ENCODE measurements at regions not wholly inside any gene's neighbourhood (a gene's known extent, or its start where the extent isn't known, plus 50 kb on each side); places are given as distances from the start of the nearest gene placed in this dataset.

DNA sequence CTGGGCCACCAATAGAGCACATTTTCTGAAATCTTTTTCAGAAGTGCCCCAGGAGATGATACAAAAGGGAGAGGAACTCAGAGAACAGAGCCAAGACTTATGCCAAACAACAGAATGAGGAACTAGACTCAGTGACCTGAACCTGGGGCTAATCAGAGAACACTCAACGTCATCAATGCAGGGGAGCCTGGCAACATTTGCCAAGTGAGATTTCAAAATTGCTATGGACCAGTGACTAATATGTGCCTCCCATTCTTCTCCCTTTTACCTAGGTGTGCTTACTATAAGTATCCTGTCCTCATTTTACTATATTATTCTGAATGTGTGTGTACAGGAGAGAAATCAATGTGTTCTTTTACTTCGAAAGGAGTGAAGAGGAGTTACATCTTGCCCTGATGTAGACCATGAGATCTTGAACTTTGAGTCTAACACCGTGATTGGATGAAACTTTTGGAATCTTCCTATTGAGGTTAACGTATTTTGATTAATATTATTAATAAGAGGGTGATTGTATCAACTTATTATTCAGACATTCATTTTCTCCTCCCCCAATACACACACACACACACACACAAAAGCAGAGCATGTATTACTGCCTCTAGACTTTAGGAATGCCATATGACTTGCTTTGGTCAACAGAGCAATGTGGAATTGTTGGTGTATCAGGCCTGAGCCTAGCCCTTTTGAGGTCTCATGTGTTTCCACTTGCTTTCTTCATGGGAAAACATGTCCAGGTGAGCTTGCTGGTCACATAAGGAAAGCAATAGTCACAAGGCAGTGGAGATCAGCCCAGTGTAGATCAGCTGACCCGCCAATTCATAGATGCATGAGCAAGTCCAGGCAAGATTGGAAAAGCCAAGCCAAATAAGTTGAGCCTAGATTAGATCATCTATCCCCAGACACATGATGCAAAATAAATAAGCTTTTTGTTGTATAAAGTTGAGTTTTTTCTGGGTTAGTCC is 80.3 kb upstream of the ETS2 start:
- H3K4me1 ChIP-seq (ENCODE audit: control insufficient read depth, extremely low read depth, insufficient read depth, low read length): peaks cover 3% of the 10 kb centered on the region
- H3K4me3 ChIP-seq (replicated peaks in 1 of 4; ENCODE audit: control extremely low read depth in 1 of 4, insufficient read depth in 1 of 4, low read depth in 3 of 4, low read length in 4 of 4): no peak overlapping the region
- H3K27me3 ChIP-seq (ENCODE audit: control insufficient read depth, insufficient read depth, low read length): no peaks in the 10 kb centered on the region
- H3K9me3 ChIP-seq (ENCODE audit: control insufficient read depth, insufficient read depth, low read depth, low read length): no peaks in the 10 kb centered on the region
- DNase-seq (ENCODE audit: low read depth in 2 of 2): no peak
- TF ChIP-seq, protein P1, sequence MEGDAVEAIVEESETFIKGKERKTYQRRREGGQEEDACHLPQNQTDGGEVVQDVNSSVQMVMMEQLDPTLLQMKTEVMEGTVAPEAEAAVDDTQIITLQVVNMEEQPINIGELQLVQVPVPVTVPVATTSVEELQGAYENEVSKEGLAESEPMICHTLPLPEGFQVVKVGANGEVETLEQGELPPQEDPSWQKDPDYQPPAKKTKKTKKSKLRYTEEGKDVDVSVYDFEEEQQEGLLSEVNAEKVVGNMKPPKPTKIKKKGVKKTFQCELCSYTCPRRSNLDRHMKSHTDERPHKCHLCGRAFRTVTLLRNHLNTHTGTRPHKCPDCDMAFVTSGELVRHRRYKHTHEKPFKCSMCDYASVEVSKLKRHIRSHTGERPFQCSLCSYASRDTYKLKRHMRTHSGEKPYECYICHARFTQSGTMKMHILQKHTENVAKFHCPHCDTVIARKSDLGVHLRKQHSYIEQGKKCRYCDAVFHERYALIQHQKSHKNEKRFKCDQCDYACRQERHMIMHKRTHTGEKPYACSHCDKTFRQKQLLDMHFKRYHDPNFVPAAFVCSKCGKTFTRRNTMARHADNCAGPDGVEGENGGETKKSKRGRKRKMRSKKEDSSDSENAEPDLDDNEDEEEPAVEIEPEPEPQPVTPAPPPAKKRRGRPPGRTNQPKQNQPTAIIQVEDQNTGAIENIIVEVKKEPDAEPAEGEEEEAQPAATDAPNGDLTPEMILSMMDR (conservative IDR thresholded peaks at IDR 0.05 in 1 of 2, IDR thresholded peaks at IDR 0.05 in 1 of 2; ENCODE audit: low read depth in 1 of 2, low read length in 2 of 2): no peak
- TF ChIP-seq EZH2 (IDR thresholded peaks at IDR 0.05; ENCODE audit: low read length, missing control alignments): no peak
- no peak overlapping the region for H3K9ac ChIP-seq (ENCODE audit: insufficient read depth, low read length)
- no peak overlapping the region for H3K27ac ChIP-seq (ENCODE audit: insufficient read depth, low read length)
- no peaks in the 10 kb centered on the region for H3K36me3 ChIP-seq (ENCODE audit: control insufficient read depth, insufficient read depth, low read length)
- H4K20me1 ChIP-seq (ENCODE audit: control insufficient read depth, extremely low read depth, insufficient read depth, low read length): no peaks in the 10 kb centered on the region
- no peak overlapping the region for H2AFZ ChIP-seq (ENCODE audit: low read length)
- no peak overlapping the region for H3K4me2 ChIP-seq (ENCODE audit: extremely low read depth, insufficient read depth, low read length)
- H3K79me2 ChIP-seq (ENCODE audit: control insufficient read depth, insufficient read depth, low read length): no peaks in the 10 kb centered on the region

GRCh38 chr21:38726482-38726881 is 79.2 kb upstream of the ETS2 start:
- Histone ChIP-seq H3K27ac (ENCODE audit: insufficient read depth, low read length) (no peak overlapping the region), H3K79me2 (ENCODE audit: control insufficient read depth, insufficient read depth, low read length) (no peaks in the 10 kb centered on the region), H2AFZ (ENCODE audit: low read length) (no peak overlapping the region), H3K27me3 (ENCODE audit: control insufficient read depth, insufficient read depth, low read length) (no peaks in the 10 kb centered on the region), H3K36me3 (ENCODE audit: control insufficient read depth, insufficient read depth, low read length) (no peaks in the 10 kb centered on the region), H3K4me3 (replicated peaks in 1 of 4; ENCODE audit: control extremely low read depth in 1 of 4, insufficient read depth in 1 of 4, low read depth in 3 of 4, low read length in 4 of 4) (no peak overlapping the region), H3K9me3 (ENCODE audit: control insufficient read depth, insufficient read depth, low read depth, low read length) (no peaks in the 10 kb centered on the region), H3K9ac (ENCODE audit: insufficient read depth, low read length) (no peak overlapping the region), H3K4me2 (ENCODE audit: extremely low read depth, insufficient read depth, low read length) (no peak overlapping the region), H3K4me1 (ENCODE audit: control insufficient read depth, extremely low read depth, insufficient read depth, low read length) (peaks cover 3% of the 10 kb centered on the region), H4K20me1 (ENCODE audit: control insufficient read depth, extremely low read depth, insufficient read depth, low read length) (no peaks in the 10 kb centered on the region)
- TF ChIP-seq EZH2 (IDR thresholded peaks at IDR 0.05; ENCODE audit: low read length, missing control alignments): no peak
- TF ChIP-seq, protein P1 (conservative IDR thresholded peaks at IDR 0.05 in 1 of 2, IDR thresholded peaks at IDR 0.05 in 1 of 2; ENCODE audit: low read depth in 1 of 2, low read length in 2 of 2): no peak
- no peak for DNase-seq (ENCODE audit: low read depth in 2 of 2)

- TF ChIP-seq, protein P1 (conservative IDR thresholded peaks at IDR 0.05 in 1 of 2, IDR thresholded peaks at IDR 0.05 in 1 of 2; ENCODE audit: low read depth in 1 of 2, low read length in 2 of 2): no peak
- no peak for TF ChIP-seq EZH2 (IDR thresholded peaks at IDR 0.05; ENCODE audit: low read length, missing control alignments)
- DNase-seq (ENCODE audit: low read depth in 2 of 2): no peak
- H3K27me3 ChIP-seq (ENCODE audit: control insufficient read depth, insufficient read depth, low read length): no peaks in the 10 kb centered on the region
- no peak overlapping the region for H3K27ac ChIP-seq (ENCODE audit: insufficient read depth, low read length)
- no peaks in the 10 kb centered on the region for H3K36me3 ChIP-seq (ENCODE audit: control insufficient read depth, insufficient read depth, low read length)
- H3K4me2 ChIP-seq (ENCODE audit: extremely low read depth, insufficient read depth, low read length): no peak overlapping the region
- H4K20me1 ChIP-seq (ENCODE audit: control insufficient read depth, extremely low read depth, insufficient read depth, low read length): no peaks in the 10 kb centered on the region
- no peak overlapping the region for H3K9ac ChIP-seq (ENCODE audit: insufficient read depth, low read length)
- H2AFZ ChIP-seq (ENCODE audit: low read length): no peak overlapping the region
- no peaks in the 10 kb centered on the region for H3K79me2 ChIP-seq (ENCODE audit: control insufficient read depth, insufficient read depth, low read length)
- no peaks in the 10 kb centered on the region for H3K9me3 ChIP-seq (ENCODE audit: control insufficient read depth, insufficient read depth, low read depth, low read length)
- no peak overlapping the region for H3K4me3 ChIP-seq (replicated peaks in 1 of 4; ENCODE audit: control extremely low read depth in 1 of 4, insufficient read depth in 1 of 4, low read depth in 3 of 4, low read length in 4 of 4)
- peaks cover 5% of the 10 kb centered on the region for H3K4me1 ChIP-seq (ENCODE audit: control insufficient read depth, extremely low read depth, insufficient read depth, low read length)
Observed at GRCh38 chr21:38729291-38729690, 76.4 kb upstream of the ETS2 start.

Measured in fibroblast of lung (primary cell).